ENCODE measurements at regions not wholly inside any gene's neighbourhood (a gene's known extent, or its start where the extent isn't known, plus 50 kb on each side); places are given as distances from the start of the nearest gene placed in this dataset.

GRCh38 chr4:152024881-152025280 is 264.1 kb upstream of the GATB start:
- TF ChIP-seq, protein P1, sequence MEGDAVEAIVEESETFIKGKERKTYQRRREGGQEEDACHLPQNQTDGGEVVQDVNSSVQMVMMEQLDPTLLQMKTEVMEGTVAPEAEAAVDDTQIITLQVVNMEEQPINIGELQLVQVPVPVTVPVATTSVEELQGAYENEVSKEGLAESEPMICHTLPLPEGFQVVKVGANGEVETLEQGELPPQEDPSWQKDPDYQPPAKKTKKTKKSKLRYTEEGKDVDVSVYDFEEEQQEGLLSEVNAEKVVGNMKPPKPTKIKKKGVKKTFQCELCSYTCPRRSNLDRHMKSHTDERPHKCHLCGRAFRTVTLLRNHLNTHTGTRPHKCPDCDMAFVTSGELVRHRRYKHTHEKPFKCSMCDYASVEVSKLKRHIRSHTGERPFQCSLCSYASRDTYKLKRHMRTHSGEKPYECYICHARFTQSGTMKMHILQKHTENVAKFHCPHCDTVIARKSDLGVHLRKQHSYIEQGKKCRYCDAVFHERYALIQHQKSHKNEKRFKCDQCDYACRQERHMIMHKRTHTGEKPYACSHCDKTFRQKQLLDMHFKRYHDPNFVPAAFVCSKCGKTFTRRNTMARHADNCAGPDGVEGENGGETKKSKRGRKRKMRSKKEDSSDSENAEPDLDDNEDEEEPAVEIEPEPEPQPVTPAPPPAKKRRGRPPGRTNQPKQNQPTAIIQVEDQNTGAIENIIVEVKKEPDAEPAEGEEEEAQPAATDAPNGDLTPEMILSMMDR (conservative IDR thresholded peaks at IDR 0.05; ENCODE audit: low read depth, low read length): no peak
- no peak for DNase-seq (ENCODE audit: low read depth)
- H3K4me3 ChIP-seq (ENCODE audit: low read length): no peak overlapping the region

DNA sequence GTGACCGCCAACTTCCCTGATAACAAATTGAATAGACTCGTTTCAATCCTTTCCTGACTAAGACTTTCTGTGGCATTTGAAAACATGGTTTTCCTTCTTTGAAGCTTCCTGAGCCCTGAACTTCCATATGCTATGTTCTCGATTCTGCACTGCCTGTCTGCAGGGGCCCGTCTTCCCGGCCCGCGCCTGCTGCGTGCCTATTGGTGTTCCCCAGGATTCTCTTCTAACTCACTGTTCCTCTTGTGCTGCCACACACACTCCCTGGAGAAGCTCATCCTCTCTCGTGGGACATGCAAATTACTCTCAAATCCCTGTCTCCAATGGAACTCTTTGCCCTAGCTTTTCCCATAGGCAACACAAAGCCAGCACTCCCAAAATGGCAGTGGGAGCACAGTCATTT is 262.9 kb upstream of the GATB start:
- H3K4me3 ChIP-seq (ENCODE audit: low read length): no peak overlapping the region
- no peak for DNase-seq (ENCODE audit: low read depth)
- TF ChIP-seq, protein P1 (conservative IDR thresholded peaks at IDR 0.05; ENCODE audit: low read depth, low read length): no peak

DNA sequence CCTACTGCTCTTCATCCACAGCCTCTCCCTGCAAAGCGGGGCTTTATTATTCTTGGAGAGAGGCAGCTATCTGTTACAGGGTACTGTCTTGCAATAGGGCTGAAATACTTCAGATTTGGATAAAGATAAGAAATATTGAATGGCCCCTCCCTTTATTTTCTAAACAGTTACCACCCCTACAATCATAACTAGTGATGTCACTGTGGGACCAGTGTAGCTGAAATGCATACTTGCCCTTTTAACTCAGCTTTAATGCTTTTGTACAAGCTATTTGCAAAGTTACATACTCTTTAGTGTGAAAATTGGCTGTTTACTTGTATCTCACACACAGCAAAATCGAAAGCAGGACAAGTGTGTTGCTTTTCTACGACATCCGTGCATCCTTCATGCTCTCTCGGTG is 261.7 kb upstream of the GATB start:
- DNase-seq (ENCODE audit: low read depth): no peak
- TF ChIP-seq, protein P1 (conservative IDR thresholded peaks at IDR 0.05; ENCODE audit: low read depth, low read length): no peak
- H3K4me3 ChIP-seq (ENCODE audit: low read length): no peak overlapping the region

DNA sequence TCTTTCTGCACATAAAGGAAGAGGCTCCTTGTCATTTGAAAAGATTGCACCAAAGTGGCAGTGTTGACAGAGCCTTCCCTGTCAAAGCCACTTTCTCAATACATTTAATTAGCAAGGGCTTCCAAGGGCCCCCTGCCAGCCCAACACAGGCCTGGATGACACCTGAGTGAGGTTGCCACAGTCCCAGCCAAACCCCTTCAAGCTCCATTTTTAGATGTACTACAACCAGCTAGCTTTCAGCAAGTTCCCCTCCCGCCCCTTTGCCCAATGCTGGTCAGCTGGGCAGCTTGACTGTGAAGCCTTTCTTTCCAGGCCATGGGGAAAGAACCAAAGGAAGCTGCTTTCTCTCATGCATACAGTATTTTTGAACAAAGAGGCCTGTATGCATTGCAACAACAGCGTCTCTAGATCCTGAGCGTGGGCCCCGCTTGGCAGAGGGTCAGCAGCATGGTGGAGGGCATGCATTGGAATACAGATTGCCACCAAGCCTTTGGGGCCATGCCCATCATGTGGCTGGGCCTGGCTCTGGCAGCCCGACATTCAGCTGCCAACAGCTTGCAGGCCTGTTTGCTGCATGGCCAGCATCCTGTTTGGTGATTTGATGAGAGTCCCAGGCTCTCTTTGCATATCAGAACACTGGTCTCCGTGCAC is 261.1 kb upstream of the GATB start:
- DNase-seq (ENCODE audit: low read depth): no peak
- TF ChIP-seq, protein P1 (conservative IDR thresholded peaks at IDR 0.05; ENCODE audit: low read depth, low read length): no peak
- no peak overlapping the region for H3K4me3 ChIP-seq (ENCODE audit: low read length)

- DNase-seq (ENCODE audit: low read depth): no peak
- no peak overlapping the region for H3K4me3 ChIP-seq (ENCODE audit: low read length)
- TF ChIP-seq, protein P1 (conservative IDR thresholded peaks at IDR 0.05; ENCODE audit: low read depth, low read length): no peak
Measured at GRCh38 chr4:152020073-152020472, 259.3 kb upstream of the GATB start.

DNA sequence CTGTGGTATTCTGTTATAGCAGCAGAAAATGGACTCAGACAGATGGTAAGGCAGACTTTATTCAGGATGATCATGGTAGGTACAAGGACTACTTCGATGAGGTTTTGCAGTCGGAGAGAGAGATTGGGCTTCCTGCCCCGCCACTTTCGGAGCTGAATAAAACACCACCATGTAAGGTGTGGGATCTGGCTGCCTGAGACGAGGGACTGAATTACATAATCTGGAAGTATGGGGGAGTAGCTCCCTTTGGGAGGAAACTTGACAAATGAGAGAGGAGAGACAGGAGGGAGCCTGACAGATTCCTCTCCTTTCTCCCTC is 255.5 kb upstream of the GATB start:
- TF ChIP-seq, protein P1 (conservative IDR thresholded peaks at IDR 0.05; ENCODE audit: low read depth, low read length): no peak
- no peak overlapping the region for H3K4me3 ChIP-seq (ENCODE audit: low read length)
- DNase-seq (ENCODE audit: low read depth): no peak

GRCh38 chr4:152015597-152016302 is 254.9 kb upstream of the GATB start:
- DNase-seq (ENCODE audit: low read depth): no peak
- no peak overlapping the region for H3K4me3 ChIP-seq (ENCODE audit: low read length)
- TF ChIP-seq, protein P1 (conservative IDR thresholded peaks at IDR 0.05; ENCODE audit: low read depth, low read length): no peak

Data from retinal pigment epithelial cell (primary cell).